SU-DHL-6 (cell line): ENCODE measurements at regions not wholly inside any gene's neighbourhood (a gene's known extent, or its start where the extent isn't known, plus 50 kb on each side); places are given as distances from the start of the nearest gene placed in this dataset.

Experiments used
- EZH2phosphoT487 ChIP-seq: fragments of 200-600 bp; sonication (generic), shearing (Covaris generic); conservative IDR thresholded peaks from 2 replicates; pipeline ENCODE4 v1.6.1; 2018; ENCODE audit warnings: mild to moderate bottlenecking, antibody characterized with exemption, low read length, moderate library complexity, mixed read lengths
- TF ChIP-seq, protein P1 (sequence below): fragments of 200-600 bp; sonication (generic); IDR thresholded peaks from one replicate; pipeline ENCODE4 v1.5.1; 2017; ENCODE audit warnings: antibody characterized with exemption, mild to moderate bottlenecking, low read length, moderate library complexity; ENCODE audit not compliant: insufficient read depth, poor library complexity, severe bottlenecking

GRCh38 chr10:59093461-59093860 is 83.0 kb upstream of the PHYHIPL start:
- TF ChIP-seq, protein P1, sequence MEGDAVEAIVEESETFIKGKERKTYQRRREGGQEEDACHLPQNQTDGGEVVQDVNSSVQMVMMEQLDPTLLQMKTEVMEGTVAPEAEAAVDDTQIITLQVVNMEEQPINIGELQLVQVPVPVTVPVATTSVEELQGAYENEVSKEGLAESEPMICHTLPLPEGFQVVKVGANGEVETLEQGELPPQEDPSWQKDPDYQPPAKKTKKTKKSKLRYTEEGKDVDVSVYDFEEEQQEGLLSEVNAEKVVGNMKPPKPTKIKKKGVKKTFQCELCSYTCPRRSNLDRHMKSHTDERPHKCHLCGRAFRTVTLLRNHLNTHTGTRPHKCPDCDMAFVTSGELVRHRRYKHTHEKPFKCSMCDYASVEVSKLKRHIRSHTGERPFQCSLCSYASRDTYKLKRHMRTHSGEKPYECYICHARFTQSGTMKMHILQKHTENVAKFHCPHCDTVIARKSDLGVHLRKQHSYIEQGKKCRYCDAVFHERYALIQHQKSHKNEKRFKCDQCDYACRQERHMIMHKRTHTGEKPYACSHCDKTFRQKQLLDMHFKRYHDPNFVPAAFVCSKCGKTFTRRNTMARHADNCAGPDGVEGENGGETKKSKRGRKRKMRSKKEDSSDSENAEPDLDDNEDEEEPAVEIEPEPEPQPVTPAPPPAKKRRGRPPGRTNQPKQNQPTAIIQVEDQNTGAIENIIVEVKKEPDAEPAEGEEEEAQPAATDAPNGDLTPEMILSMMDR = no peak
- TF ChIP-seq EZH2phosphoT487 = no peak
